ENCODE measurements at regions not wholly inside any gene's neighbourhood (a gene's known extent, or its start where the extent isn't known, plus 50 kb on each side); places are given as distances from the start of the nearest gene placed in this dataset.
"Not testable (repeated sequence)": the region's sequence is repeated elsewhere in the genome, so short reads cannot be mapped to it uniquely, and the experiment has no call there.

DNA sequence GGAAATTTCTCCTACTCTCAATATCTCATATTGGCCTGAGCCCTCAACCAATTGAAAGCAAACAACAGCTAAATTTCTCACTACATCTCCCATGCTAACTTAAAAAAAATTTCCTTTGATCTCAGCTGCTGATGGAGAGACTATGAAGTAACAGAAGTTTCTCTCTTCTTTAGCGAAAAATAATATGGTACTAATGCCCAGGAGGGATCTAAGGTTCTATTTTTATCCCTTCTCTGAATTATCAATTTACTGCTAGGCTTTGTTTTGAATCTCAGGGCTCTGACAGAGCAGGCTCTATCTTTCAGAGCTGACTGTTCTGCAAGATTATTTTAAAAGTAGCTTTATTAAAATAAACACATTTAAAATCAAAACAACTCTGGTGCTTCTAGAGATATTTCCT, 558.6 kb downstream of the KCNA4 start:
- no peak for DNase-seq

DNA sequence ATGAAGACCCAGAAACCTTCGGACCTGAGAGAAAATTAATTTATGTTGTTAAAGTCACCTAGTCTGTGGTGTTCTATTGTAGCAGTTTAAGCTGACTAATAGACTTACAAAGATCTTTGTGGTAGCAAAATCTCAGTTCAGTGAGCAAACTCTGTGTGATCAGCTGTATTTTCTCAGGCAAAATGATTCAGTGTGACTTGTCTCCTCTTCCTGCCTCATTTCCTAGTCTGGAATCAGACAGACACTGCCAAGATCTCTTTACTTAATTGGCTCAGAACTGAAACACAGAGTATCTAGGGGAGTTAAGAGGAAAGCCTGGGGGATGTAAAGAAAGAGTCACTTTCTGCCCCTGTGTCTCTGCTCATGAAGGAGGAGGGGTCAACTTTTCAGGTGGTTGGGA, 564.7 kb downstream of the KCNA4 start:
- DNase-seq = no peak

DNA sequence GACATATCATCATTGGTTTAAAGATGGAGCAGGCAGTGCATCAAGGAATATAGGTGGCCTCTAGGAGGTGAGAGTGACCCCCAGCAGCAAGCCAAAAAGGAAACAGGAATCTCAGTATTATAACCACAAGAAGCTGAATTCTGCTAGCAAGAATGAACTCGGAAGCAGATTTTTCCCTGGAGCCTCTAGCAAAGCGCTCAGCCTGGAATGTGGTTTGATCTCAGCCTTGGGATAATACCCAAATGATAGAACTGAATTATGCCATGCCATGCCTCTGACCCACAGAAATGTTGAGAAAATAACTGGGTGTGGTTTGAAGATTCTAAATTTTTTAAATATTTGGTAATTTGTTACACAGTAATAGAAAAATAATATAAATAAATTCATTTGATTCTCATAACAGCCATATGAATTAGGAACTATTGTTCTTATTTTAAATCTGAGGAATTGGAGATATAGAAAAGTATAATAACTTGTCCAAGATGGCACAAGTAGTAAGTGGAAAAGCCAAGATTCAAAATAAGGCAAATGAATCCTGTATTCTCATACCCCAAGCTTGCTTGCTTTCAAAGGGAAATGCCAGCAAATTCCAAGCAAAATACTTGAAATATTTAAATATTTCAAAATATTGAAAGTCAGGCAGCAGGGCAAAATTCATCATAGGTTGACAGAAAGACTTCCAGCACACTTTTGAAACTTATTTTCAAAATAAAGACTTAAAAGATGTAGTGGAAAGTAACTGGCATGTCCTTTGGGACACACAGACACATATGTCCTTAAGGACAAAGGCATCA, 567.4 kb downstream of the KCNA4 start:
- DNase-seq = no peak

DNA sequence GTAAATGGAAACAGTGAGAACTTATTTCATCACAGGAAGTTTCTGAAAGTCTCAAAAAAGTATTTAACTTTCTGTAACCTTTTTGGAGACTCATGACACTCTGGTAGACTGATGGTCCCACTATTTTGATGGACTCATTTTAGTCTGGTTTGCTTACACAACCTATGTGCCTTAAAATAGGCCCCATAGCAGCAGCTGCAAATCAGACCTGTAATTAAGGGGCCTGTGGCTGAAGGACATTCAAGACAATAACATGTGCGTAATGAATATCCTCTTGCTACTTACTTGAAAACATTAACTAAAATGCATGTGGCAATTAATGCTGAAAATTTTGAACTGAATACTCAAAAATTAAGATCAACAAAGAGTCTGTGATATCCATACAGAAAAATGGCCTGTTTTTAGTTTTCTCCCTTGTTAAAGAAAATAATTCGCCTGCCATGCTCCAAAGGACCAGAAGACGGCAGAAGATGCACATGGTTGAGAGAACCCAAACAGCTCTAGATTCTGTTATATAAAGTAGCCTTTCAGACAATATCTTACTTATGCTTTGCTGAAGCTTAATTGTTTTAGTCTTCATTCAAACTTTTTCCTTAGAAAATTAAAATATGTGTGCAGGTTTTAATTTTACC, 568.5 kb downstream of the KCNA4 start:
- no peak for DNase-seq

DNA sequence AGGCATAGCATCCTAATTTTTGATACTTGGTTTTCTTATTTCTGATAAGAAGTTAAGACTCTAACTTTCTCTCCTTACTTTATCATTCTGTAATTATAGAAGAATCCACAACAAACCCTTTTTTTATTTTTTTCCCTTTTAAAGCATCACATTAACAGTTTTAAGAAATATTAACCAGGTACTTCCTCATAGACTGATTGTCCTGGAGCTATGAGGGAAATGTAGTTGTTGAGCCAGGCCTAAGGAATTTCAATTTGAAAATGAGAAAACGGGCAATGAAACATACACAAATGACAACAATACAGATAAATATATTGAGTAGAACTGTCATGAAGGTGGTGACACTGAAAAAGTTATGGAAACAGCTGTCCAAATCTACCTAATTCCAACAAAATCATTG, 569.0 kb downstream of the KCNA4 start:
- DNase-seq = no peak

DNA sequence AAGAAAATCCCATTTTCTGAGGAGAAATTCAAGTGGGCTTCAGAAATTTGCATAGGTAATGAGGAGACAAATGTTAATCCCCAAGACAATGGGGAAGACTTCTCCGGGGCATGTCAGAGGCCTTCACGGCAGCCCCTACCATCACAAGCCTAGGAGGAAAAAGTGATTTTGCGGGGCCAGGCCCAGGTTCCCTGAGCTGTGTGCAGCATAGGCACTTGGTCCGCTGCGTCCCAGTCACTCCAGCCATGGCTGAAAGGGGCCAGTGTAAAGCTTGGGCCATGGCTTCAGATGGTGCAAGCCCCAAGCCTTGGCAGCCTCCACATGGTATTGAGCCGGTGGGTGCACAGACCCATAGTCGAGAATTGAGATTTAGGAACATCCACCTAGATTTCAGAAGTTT, 570.7 kb downstream of the KCNA4 start:
- no peak for DNase-seq

DNA sequence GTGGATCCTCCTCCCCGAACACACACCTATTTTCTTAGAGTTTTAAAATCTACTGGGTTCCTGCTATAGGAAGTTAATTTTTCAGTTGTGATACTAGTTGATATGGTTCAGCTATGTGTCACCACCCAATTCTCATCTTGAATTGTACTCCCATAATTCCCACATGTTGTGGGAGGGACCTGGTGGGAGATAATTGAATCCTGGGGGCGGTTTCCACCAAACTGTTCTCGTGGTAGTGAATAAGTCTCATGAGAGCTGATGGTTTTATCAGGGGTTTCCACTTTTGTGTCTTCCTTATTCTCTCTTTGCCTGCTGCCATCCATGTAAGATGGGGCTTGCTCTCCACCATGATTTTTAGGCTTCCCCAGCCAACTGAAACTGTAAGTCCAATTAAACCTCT, 571.6 kb downstream of the KCNA4 start:
- DNase-seq = not testable (repeated sequence)

DNA sequence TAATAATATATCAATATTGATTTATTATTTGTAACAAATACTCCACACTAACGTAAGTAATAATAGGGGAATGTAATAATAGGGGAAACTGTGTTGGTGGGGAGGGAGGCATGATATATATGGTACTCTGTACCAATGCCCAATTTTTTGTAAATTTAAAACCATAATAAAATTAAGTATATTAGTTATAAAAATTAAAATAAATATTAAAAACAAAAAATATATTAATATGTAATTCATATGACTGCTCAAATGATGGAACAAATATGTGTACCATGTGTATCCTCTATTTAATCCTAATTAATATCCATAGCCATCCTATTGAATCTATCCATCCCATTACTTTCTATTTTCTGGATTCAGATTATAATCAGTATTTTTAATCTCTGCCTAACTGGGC, 578.0 kb downstream of the KCNA4 start:
- no peak for DNase-seq

DNA sequence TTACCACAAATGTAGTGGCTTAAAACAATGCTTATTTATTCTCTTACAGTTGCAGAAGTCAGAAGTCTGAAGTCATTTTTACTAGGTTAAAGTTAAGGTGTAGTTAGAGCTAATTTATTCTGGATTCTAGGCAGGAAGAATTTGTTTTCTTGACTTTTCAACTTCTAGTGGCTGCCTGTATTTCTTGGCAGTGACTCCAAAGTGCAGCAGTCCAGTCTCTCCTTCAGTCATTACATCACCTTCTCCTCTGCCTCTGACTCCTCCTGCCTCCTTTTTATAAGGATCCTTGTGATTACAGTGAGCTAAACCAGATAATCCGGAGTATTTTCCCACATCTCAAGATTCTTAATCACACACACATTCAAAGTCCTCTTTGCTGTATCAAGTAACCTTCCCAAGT, 581.4 kb downstream of the KCNA4 start:
- no peak for DNase-seq

DNA sequence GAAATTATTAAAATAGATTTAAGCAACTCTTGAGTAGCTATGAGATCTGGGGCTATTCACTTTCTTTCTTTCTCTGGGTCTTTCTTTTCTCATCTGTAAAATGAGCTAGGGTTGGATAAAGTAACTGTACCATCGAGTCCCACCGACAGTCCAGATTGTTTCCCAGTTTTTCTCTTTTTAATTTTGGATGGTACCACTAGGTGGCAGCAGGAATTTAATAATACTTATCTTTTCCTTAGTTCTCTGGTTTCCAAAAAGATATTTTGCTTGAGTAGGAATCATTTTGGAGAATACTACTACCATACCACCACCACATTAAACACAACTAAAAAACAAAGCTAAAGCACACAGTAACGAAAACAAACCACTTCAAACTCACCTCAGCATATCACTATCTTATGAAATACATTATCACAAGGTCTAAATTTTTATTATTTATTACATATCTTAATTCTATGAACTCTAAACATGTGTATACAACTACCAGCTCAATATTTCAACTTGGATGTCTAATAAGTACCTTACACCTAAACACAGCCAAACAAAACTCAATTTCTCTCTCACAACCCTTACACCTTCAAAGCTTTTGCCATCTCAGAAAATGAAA, 584.0 kb downstream of the KCNA4 start:
- DNase-seq = no peak

DNA sequence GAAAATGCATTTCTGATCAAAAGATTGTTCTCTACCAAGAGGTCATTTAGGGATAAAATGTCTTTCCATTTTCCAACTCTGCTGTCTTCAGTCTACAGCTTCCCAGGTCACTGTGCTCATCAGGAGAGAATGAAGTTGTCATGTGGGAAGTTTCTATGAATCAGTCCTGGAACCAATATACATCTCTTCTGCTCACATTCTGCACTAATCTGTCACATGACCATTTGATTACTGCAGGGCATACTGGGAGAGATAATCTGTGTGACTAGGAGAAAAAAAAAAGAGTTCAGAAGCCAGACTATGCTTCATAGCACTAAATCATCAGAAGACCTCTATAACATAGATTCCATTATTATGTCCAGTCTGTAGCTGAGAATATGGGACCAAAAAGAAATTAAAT, 611.5 kb downstream of the KCNA4 start:
- no peak for DNase-seq

DNA sequence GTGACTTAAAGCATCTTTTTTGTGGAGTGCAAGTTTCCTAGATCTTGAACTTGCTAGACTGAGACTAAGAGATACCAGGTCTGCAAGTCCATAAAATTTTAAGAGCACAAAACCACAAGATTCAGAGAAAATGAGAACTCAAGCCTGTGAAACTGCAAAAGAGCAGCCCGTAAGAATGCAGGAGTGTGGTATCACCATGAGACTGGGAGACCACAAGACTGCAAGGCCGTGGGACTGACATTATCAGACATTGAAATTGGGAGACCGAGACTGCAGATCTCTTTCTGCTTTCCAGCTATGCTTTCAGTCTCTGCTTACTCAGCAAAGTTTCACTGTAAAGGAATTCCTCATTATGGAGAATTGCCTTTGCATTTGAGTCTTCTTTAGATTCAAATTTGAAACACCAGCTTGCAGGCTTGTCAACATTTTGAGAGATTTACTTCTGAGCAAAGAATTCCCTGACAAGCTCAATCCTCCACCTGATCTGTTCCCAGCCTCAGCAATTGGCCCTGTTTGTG, 621.2 kb downstream of the KCNA4 start:
- DNase-seq = no peak

DNA sequence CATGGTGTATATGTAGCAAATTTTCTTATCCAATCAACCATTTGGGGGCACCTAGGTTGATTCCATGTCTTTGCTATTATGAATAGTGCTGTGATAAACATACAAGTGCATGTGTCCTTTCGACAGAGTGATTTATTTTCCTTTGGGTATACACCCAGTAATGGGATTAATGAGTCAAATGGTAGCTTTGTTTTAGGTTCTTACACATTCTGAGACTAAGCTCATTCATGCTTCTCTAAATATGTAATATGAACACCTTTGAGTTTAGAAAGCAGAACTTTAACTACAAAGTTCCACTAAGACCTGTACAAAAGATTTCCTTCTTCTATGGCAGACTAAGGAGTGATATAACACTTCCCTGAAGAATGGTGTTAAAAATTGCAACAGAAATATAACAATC, 627.0 kb downstream of the KCNA4 start:
- DNase-seq = no peak

DNA sequence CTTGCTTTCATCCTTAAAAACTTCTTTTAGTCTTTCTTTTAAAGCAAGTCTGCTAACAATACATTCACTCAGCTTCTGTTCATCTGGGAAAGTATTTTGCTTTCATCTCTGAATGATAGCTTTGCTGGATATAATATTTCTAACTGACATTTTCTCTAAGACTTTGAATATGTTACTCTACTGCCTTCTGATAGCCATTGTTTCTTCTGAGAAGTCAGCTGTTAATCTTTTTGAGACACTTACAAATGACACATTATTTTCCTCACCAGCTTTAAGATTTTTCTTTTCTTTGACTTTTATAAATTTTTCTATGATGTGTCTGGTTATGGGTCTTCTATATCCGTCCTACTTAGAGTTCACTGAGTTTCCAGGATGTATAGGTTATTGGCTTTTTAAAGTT, 643.1 kb downstream of the KCNA4 start:
- no peak for DNase-seq

DNA sequence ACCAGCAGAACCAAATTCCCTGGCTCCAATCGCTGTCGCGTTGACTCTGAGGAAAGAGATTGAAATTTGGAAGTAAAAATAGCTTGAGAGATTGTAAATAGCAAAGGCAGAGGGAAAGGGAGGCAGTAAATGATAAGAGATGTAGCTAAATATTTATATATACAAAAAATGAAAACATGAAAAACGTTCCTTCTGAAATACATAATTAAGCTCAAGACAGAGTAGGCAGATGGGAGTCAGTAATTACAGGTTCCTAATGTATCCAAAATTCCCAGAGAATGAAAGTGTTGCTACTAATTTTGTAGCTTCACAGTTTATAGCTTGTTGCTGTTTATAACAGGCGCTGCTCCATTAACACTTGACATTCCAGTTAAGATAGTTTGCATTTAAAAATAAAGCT, 648.7 kb downstream of the KCNA4 start:
- no peak for DNase-seq

DNA sequence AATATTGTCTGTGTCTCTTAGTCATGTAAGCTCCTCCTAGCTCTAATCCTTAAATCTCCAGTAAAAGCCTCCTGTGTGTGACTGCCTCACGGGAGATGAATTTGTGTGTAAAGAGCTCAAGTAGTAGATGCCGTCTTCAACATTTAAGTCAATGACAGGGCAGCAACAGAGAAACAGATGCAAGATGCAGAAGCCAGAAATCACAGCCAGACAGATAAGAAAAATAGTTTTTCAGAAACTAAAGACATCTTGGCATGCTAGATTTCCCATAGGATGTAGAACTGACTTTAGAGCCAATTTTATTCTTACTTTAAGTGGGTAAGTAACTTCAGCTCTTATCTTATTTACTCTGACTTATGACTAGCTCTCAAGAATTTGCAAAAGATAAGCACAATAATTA, 652.8 kb downstream of the KCNA4 start:
- DNase-seq = no peak

DNA sequence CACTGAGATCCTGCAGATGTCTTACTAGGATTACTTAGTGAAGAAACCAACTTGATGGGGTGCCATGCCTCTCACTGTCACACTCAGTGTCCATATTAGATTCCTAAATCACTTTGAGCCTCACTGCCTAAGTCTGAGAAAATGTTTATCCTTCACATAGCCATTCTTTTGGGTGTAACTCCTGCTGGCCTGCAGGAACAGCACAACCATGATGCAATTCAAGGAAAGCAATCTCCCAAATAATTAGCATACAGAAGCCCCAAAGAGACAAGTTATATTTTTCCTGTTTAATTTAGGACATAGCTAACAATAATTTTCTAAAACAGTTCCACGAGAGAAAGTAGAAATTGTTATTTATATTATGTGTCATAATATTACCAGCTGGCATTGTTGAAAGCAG, 655.5 kb downstream of the KCNA4 start:
- no peak for DNase-seq

DNA sequence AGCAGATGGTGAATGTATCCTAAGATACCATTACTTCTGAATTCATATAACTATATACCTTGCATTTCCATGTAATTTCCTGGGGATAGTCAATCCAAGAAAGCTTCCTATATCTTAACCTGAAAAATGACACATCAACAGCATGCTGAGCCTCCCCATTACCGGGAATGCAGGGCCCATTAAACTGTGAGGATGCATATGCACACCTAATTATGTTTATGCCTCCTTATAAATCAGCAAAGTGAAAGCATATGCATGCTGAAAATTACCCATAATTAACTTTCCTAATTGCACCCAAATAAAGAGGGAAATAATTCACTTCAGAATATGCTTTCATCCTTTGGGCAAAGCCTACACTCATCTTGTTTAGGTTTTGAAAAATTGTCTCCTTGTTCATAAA, 663.0 kb downstream of the KCNA4 start:
- no peak for DNase-seq

DNA sequence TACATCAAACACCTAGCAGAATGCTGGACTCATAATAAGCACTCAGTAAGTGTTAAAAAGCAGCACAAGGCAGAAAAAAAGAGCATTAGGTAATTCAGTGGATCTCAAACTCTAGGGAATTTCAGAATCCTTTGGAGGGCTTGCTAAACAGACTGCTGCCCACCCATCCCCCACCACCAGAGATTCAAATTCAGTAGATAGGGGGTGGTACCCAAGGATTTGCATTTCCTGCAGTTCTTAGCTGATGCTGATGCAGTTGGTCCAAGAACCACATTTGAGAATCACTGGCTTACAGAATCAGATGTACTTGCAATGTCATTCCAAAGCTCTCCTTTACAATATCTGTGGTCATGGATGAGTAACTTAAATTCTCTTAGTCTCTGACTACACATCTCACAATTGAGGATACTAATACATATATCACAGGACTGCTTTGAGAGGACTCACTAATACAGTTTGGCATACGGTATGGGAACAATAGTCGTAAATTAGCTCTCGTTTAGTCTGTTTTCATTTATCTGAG, 664.5 kb downstream of the KCNA4 start:
- no peak for DNase-seq

DNA sequence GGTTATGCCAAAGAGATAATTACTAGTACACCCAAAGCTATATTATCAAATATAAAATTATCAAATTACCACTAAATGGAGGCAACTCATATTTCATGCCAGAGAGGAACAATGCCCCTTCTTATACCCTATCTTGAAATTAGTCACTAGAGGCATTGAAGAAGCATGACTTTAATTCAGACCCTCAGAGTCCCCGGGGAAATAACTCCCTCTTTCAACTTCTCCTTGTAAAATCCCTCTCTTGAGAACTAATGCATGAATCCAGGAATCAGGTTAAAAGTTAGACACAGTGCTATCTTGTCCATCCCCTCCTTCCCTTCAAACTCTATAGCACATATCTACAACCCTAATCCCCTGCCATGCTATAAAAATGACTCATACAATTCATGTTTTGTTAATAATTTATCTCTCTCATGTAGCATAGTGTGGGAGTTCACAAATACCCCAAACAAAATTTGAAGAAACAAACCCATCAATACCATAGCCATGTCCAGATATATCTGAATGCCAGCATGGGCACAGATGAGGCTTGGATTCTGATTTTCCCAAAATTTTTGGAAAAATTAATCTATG, 665.4 kb downstream of the KCNA4 start:
- DNase-seq = no peak

DNA sequence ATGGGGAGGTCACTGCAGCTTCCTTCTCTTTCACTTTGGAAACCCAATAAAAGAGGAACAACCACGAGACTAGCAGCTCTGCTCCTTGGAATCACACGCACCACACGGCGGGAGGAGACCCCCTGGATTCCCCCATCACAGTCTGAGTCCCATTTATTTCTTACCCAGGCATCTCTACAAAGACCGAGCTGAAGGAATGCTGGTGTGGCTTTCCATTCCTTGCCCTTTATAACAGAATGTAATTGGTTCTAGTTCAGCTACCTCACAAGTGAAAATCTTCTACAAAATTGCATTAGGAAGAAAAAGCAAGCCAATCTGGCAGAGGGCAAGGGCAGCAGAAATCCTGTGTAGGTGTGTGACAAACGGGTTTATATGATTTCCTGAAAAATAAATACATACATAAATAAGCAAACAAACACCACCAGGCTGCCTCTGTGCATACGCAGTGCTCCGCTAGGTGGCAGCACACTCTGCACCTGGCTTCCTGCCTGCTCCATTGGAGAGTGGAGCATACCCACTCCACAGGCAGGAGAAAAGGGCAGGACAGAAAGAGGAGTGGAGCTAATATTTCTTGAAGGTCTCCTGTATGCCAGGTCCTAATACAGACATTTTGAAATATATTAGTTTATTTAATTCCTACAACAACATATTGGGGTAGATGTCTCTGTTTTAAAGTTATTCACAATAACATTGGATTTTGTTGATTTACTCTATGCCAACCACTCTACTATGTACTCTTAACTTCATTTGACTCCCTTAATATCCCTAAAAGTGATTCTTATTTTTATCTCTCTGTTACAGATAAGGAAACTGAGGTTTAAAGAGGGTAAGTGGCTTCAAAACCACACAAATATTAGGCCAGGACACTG, 673.1 kb downstream of the KCNA4 start:
- peak; percentile 16 for DNase-seq

DNA sequence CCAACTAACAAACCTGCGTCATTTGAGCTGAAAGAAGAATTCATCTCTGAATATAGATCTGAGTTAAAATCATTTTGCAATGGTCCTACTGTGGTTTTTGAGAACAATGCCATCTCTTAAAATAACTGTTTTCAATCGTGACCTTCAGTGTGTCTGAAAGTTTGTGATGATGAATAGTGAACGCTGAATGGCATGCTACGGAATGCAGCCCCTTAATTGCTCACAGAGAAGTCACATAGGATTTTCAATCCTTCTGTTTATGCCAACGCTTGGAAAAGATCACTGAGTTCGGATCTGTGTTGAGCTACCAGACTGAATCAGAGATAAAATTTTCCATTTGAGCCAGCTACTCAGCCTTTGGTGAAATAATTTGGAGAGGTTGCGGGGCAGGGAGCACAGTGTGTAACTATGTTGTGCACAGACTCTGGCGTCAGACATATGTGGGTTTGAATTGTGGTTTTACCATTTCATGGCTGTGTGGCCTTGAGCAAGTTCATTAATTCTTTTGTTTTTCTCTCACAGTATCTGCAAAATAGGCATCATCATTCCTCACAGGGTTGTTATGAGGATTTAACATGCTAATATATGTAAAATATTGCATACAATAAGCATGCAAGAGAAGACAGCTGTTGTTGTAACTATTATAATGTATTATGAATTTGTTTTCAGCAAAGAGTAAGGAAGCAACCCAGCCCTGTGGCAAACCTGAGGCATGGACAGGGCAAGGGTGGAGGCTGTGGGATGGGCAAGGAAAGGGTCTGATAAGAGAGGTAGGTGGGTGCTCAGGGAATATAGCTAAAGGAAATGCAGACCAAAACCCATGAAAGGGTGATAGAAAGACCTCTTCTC, 679.9 kb downstream of the KCNA4 start:
- DNase-seq = no peak

Measured in DMS153 (cell line).